Upper lobe of left lung (tissue), 4 donors: ENCODE measurements at regions not wholly inside any gene's neighbourhood (a gene's known extent, or its start where the extent isn't known, plus 50 kb on each side); places are given as distances from the start of the nearest gene placed in this dataset.

Experiments
- EP300 ChIP-seq, 4 donors: sonication (generic); formaldehyde crosslinking; IDR thresholded peaks; one replicate each; pipeline ENCODE4 v1.5.1; 2017; ENCODE audit warnings: antibody characterized with exemption in 4 of 4, control low read depth in 2 of 4
- POLR2A ChIP-seq, 4 donors: fragments of 450-650 bp; IDR thresholded peaks; one replicate each; pipeline ENCODE4 v1.5.1; 2016 to 2017; ENCODE audit warnings: antibody characterized with exemption in 4 of 4, mild to moderate bottlenecking in 2 of 4
- POLR2AphosphoS5 ChIP-seq, 2 donors: sonication (generic); formaldehyde crosslinking; IDR thresholded peaks; one replicate each; pipeline ENCODE4 v1.5.1; 2017; ENCODE audit warnings: antibody characterized with exemption in 2 of 2
- TF ChIP-seq, protein P1 (sequence below), 6 experiments: fragments of 450-650 bp in 4 of 6; fragments of 200-600 bp in 2 of 6; sonication (generic) in 2 of 6; IDR thresholded peaks; one replicate each; pipeline ENCODE4 v1.5.1; 2016 to 2019; ENCODE audit warnings: antibody characterized with exemption in 6 of 6

DNA sequence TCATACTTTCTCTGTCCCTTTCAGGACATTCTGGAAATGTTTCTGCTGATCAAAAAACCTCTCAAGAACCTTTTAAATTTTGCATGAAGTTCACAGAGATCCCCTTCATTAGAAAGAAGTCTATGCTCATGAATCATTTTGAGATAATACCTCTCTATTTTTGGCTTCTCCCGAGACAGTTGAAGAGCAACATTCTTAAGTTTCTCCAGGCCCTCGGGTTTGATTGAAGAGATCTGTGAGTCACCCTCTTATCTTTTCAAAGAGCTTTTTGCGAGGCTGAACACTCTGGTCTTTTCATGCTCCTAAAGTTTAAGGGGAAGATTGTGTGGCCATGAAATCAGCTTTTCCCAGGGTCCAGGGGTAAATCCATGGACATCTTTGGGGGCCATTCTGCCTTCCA is 354.2 kb downstream of the FBXO15 start:
- TF ChIP-seq, protein P1, sequence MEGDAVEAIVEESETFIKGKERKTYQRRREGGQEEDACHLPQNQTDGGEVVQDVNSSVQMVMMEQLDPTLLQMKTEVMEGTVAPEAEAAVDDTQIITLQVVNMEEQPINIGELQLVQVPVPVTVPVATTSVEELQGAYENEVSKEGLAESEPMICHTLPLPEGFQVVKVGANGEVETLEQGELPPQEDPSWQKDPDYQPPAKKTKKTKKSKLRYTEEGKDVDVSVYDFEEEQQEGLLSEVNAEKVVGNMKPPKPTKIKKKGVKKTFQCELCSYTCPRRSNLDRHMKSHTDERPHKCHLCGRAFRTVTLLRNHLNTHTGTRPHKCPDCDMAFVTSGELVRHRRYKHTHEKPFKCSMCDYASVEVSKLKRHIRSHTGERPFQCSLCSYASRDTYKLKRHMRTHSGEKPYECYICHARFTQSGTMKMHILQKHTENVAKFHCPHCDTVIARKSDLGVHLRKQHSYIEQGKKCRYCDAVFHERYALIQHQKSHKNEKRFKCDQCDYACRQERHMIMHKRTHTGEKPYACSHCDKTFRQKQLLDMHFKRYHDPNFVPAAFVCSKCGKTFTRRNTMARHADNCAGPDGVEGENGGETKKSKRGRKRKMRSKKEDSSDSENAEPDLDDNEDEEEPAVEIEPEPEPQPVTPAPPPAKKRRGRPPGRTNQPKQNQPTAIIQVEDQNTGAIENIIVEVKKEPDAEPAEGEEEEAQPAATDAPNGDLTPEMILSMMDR (IDR thresholded peaks at IDR 0.05) = no peak
- TF ChIP-seq EP300 (IDR thresholded peaks at IDR 0.05) (no peak), POLR2AphosphoS5 (IDR thresholded peaks at IDR 0.05) (no peak), POLR2A (IDR thresholded peaks at IDR 0.05) (no peak)
